ENCODE measurements at regions not wholly inside any gene's neighbourhood (a gene's known extent, or its start where the extent isn't known, plus 50 kb on each side); places are given as distances from the start of the nearest gene placed in this dataset.
"Not testable (repeated sequence)": the region's sequence is repeated elsewhere in the genome, so short reads cannot be mapped to it uniquely, and the experiment has no call there.

DNA sequence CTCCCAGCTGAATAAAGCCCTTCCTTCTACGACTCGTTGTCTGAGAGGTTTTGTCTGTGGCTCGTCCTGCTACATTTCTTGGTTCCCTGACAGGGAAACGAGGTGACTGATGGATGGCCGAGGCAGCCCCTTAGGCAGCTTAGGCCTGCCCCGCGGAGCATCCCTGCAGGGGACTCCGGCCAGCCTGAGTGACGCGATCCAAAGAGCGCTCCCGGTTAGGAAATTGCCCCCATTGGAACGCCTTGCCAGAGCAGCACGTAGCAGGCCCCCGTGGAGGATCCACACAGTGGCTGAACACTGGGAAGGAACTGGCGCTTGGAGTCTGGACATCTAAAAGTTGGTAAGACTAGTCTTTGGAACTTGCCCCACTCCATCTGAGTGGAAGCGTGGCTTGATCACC is 296.8 kb upstream of the SGCG start:
- no peak for DNase-seq (ENCODE audit: low read depth, low spot score)
- ChIA-PET CTCF (no interaction called here), POLR2A (no interaction called here)
- no peaks in the 10 kb centered on the region for H3K9me3 ChIP-seq (ENCODE audit: control insufficient read depth, insufficient read depth, low read depth, low read length)
- H3K4me3 ChIP-seq (ENCODE audit: low read depth in 2 of 2, low read length in 2 of 2): no peak overlapping the region
- no peak overlapping the region for H3K27ac ChIP-seq (ENCODE audit: low read length)
- intact Hi-C loops (cut with micrococcal nuclease; ENCODE audit: unreplicated experiment): no loop called here
- no peak for ATAC-seq
- H3K36me3 ChIP-seq (ENCODE audit: control insufficient read depth, insufficient read depth, low read length): no peaks in the 10 kb centered on the region
- H3K27me3 ChIP-seq (ENCODE audit: control insufficient read depth, insufficient read depth, low read length): no peaks in the 10 kb centered on the region
- no TSS peak for BruUV-seq (replicated peaks)
- TF ChIP-seq, protein P1, sequence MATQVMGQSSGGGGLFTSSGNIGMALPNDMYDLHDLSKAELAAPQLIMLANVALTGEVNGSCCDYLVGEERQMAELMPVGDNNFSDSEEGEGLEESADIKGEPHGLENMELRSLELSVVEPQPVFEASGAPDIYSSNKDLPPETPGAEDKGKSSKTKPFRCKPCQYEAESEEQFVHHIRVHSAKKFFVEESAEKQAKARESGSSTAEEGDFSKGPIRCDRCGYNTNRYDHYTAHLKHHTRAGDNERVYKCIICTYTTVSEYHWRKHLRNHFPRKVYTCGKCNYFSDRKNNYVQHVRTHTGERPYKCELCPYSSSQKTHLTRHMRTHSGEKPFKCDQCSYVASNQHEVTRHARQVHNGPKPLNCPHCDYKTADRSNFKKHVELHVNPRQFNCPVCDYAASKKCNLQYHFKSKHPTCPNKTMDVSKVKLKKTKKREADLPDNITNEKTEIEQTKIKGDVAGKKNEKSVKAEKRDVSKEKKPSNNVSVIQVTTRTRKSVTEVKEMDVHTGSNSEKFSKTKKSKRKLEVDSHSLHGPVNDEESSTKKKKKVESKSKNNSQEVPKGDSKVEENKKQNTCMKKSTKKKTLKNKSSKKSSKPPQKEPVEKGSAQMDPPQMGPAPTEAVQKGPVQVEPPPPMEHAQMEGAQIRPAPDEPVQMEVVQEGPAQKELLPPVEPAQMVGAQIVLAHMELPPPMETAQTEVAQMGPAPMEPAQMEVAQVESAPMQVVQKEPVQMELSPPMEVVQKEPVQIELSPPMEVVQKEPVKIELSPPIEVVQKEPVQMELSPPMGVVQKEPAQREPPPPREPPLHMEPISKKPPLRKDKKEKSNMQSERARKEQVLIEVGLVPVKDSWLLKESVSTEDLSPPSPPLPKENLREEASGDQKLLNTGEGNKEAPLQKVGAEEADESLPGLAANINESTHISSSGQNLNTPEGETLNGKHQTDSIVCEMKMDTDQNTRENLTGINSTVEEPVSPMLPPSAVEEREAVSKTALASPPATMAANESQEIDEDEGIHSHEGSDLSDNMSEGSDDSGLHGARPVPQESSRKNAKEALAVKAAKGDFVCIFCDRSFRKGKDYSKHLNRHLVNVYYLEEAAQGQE (IDR thresholded peaks at IDR 0.05; ENCODE audit: insufficient read depth in 1 of 2, low read depth in 2 of 2, low read length in 1 of 2): no peak
- TF ChIP-seq POLR2AphosphoS5 (IDR thresholded peaks at IDR 0.05; ENCODE audit: low read depth, low read length) (no peak), SIN3A (IDR thresholded peaks at IDR 0.05; ENCODE audit: borderline replicate concordance, insufficient read depth, low read depth, low read length) (no peak), TCF7L2 (IDR thresholded peaks at IDR 0.05; ENCODE audit: low read depth, low read length) (no peak)
- TF ChIP-seq, protein P2, sequence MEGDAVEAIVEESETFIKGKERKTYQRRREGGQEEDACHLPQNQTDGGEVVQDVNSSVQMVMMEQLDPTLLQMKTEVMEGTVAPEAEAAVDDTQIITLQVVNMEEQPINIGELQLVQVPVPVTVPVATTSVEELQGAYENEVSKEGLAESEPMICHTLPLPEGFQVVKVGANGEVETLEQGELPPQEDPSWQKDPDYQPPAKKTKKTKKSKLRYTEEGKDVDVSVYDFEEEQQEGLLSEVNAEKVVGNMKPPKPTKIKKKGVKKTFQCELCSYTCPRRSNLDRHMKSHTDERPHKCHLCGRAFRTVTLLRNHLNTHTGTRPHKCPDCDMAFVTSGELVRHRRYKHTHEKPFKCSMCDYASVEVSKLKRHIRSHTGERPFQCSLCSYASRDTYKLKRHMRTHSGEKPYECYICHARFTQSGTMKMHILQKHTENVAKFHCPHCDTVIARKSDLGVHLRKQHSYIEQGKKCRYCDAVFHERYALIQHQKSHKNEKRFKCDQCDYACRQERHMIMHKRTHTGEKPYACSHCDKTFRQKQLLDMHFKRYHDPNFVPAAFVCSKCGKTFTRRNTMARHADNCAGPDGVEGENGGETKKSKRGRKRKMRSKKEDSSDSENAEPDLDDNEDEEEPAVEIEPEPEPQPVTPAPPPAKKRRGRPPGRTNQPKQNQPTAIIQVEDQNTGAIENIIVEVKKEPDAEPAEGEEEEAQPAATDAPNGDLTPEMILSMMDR (IDR thresholded peaks at IDR 0.05): no peak
- no peaks in the 10 kb centered on the region for H3K4me1 ChIP-seq (ENCODE audit: control insufficient read depth, insufficient read depth, low read length)
- in situ Hi-C loops (cut with HindIII; ENCODE audit: low pct_unique_long_range_greater_than_20kb, low sequenced_read_pairs): no loop called here

DNA sequence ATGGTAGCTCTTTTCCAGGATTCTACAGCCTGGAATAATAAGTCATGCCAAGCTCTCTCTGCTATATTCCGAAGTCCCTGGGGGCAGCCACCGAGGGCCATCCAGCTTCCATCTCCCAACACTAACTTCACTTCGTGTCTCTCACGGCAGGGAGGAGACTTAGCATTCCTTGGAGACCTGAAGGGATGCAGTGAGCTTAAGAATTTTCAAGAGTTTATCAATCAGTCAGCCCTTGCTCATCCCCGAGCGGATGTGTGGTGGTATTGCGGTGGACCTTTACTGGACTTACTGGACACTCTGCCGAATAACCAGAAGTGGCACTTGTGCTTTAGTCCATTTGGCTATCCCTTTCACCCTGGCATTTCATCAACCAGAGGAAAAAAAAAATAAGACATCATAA is 294.7 kb upstream of the SGCG start:
- H3K9me3 ChIP-seq (ENCODE audit: control insufficient read depth, insufficient read depth, low read depth, low read length); H3K36me3 ChIP-seq (ENCODE audit: control insufficient read depth, insufficient read depth, low read length); CTCF ChIA-PET; ATAC-seq; in situ Hi-C loops (cut with HindIII; ENCODE audit: low pct_unique_long_range_greater_than_20kb, low sequenced_read_pairs); H3K4me1 ChIP-seq (ENCODE audit: control insufficient read depth, insufficient read depth, low read length); H3K27ac ChIP-seq (ENCODE audit: low read length); H3K4me3 ChIP-seq (ENCODE audit: low read depth in 2 of 2, low read length in 2 of 2); BruUV-seq (replicated peaks); POLR2A ChIA-PET; H3K27me3 ChIP-seq (ENCODE audit: control insufficient read depth, insufficient read depth, low read length); DNase-seq (ENCODE audit: low read depth, low spot score); intact Hi-C loops (cut with micrococcal nuclease; ENCODE audit: unreplicated experiment): not testable (repeated sequence)

DNA sequence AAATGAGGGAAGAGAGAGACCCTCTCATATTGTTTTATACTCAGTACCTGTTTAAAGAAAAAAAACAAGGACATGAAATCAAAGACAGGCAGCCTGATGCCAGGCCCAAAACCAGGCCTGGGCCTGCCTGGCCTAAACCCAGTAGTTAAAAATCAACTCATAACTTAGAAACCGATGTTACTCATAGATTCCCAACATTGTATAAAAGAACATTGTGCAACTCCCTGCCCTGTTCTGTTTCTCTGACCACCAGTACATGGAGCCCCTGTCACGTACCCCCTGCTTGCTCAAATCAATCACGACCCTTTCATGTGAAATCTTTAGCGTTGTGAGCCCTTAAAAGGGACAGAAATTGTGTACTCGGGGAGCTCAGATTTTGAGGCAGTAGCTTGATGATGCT is 291.4 kb upstream of the SGCG start:
- H3K4me1 ChIP-seq (ENCODE audit: control insufficient read depth, insufficient read depth, low read length); H3K27me3 ChIP-seq (ENCODE audit: control insufficient read depth, insufficient read depth, low read length); CTCF ChIA-PET; intact Hi-C loops (cut with micrococcal nuclease; ENCODE audit: unreplicated experiment); BruUV-seq (replicated peaks); ATAC-seq; in situ Hi-C loops (cut with HindIII; ENCODE audit: low pct_unique_long_range_greater_than_20kb, low sequenced_read_pairs); H3K27ac ChIP-seq (ENCODE audit: low read length); DNase-seq (ENCODE audit: low read depth, low spot score); H3K9me3 ChIP-seq (ENCODE audit: control insufficient read depth, insufficient read depth, low read depth, low read length); H3K4me3 ChIP-seq (ENCODE audit: low read depth in 2 of 2, low read length in 2 of 2); H3K36me3 ChIP-seq (ENCODE audit: control insufficient read depth, insufficient read depth, low read length); POLR2A ChIA-PET: not testable (repeated sequence)
